ENCODE measurements at regions not wholly inside any gene's neighbourhood (a gene's known extent, or its start where the extent isn't known, plus 50 kb on each side); places are given as distances from the start of the nearest gene placed in this dataset.

DNA sequence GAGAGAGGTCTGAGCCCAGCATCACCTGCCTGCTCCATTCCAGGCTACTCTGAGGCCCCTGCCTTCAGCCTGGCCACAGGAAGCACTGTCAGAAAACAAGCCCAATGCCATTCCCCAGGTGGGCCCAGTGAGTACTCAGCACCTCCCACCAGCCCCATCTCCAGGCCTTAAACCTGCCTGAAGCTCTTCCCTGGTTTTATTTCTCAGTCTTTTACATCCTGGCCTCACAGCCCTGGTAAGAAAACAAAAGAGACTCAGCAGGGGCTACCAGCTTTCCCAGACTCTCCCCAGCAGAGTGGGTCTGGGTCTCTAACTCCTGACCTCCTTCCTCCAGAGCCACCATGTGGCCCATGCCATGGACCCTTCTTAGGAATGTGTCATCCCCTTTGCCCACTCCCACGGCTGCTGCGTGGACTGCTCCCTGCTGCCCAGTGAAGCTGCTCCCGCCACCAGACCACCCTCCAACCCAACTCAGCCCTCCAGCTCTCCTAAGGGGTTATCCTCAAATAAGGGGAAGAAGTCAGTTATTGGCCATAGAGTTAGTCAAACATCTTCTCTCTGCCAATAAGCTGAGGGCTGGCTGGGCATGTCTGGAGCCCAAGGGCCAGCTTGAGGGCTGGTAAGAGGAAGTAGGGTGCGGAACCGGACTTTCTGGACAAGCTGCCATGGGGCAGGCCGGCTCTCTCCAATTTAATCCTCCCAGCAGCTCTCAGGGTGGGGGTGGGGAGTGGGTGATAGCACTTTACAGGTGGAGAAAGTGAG, 116.7 kb upstream of the LINGO1 start:
- H3K4me1 Mint-ChIP-seq = peaks cover 10% of the 10 kb centered on the region
- H3K27ac Mint-ChIP-seq = no peak overlapping the region
- H3K9me3 Mint-ChIP-seq = no peaks in the 10 kb centered on the region
- H3K4me3 Mint-ChIP-seq = no peak overlapping the region
- no peaks in the 10 kb centered on the region for H3K27me3 Mint-ChIP-seq
- no peaks in the 10 kb centered on the region for H3K36me3 Mint-ChIP-seq

DNA sequence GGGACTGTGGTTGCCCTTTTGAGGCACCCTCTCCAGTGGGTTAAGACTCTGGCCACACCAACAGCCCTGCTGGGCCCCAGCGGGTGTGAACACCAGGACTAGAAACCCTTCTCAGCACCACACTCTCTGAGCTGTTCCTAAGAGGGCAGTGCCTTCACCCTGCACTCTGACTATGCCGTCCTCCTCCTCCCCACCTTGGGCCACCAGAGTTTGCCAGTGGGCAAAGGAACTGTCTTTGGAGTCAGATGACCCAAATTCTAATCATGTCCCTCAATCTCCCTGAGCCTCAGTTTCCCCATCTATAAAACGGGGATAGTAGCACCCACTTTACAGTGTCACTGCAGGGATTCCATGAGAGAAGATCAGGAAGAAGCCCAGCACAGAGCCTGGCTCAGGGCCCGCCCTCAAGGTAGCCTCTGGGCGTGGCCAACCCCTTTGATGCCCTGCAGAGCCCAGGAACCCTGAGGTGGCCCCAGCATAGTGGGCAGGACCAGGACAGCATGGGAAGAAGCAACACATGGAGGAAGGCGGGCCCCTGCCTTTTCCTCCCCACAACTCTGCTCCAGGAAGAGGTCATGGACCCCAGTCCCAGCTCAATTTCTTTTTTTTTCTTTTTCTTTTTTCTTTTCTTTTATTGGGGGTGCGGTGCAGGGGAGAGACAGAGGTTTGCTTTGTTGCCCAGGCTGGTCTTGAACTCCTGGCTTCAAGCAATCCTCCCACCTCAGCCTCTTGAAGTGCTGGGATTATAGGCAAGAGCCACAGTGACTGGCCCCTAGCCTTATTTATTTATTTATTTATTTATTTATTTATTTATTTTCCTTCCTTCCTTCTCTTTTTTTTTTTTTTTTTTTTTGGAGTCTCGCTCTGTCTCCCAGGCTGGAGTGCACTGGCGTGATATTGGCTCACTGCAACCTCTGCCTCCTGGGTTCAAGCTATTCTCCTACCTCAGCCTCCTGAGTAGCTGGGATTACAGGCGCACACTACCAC, 115.7 kb upstream of the LINGO1 start:
- no peaks in the 10 kb centered on the region for H3K9me3 Mint-ChIP-seq
- H3K4me3 Mint-ChIP-seq = no peak overlapping the region
- no peak overlapping the region for H3K27ac Mint-ChIP-seq
- H3K27me3 Mint-ChIP-seq = no peaks in the 10 kb centered on the region
- H3K4me1 Mint-ChIP-seq = peaks cover 10% of the 10 kb centered on the region
- H3K36me3 Mint-ChIP-seq = no peaks in the 10 kb centered on the region

DNA sequence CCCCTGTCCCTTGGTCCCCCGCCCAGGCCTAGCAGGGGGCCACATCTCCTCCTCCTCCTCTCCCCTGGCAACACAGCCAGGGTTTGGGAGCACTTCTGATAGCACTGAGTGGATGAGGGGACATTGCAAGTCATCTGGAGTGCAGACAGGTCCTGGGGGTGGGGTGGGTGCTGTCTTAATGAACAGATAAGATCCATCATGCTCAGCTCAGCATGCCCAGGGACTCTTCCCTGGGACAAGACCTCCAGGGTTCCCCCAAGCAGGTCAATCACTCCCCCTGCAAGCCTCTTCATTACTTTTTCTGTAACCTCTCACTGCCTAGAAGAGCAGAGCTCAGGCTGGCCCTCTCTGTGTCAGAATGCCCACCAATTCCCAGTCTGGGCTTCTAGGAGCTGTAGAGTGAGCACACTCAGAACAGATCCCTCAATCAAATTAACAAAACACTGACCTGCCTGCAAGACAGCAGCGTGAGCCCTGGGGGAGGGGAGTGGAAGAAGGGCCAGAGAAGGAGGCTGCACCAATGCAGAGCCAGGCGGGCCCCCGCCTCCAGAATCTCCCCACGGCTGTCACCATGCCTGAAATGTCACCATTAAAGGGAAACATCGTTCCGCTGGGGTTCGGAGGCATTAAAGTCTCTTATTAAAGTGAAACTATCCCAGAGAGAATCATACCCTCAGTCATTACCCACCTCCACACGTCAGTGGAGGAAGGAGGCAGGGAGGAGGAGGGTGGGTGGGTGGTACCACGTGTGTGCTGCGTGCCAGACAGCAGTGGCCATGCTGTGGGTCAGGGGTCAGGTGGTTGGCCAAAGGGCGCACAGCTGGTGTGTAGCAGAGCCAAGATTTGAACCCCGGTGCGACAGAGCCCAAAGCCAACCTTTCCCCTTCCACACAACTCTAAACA, 114.7 kb upstream of the LINGO1 start:
- H3K27ac Mint-ChIP-seq = no peak overlapping the region
- no peak overlapping the region for H3K4me3 Mint-ChIP-seq
- peaks cover 10% of the 10 kb centered on the region for H3K4me1 Mint-ChIP-seq
- H3K9me3 Mint-ChIP-seq = no peaks in the 10 kb centered on the region
- no peaks in the 10 kb centered on the region for H3K27me3 Mint-ChIP-seq
- H3K36me3 Mint-ChIP-seq = no peaks in the 10 kb centered on the region

DNA sequence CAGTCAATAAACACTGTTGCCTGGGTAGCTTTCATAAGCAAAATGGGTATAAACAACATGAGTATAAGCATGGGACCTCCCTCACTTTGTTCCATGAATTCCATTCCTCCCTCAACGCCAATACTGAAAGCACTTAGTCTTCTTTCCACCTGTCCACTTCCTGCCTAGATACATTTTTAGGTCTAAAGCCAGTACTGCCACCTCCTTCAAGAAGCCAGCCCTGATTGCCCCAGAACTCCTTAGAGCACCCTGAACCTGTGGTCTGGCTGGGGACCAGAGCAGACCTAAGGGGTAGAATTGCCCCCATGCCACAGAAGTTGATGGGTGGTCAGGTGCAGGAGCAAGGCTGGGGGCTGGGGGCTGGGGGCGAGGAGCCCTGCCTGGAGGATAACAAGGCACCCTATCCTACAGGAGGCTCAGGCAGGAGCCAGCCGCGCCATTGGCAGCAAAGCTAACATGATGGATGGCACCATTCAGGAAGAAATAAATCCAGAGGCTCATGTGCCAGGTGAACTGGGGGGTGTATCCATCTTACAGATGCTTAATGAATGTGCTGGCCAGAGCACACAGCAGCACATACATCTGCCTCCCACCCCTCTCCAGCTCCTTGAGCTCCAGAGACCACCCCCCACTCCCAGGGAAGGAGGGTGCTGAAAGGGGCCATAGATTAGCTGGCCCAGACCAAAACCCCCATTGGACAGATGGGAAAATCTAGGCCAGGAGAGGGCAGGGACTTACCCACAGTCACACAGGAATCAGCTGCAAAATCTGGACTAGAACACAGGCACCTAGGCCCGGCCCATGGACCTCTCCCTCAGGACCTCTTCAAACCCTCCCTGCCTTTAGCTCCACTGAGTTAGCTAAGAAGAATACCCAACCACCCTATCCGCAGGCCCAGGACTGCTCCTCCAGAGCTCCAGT, 113.8 kb upstream of the LINGO1 start:
- H3K4me1 Mint-ChIP-seq = peaks cover 10% of the 10 kb centered on the region
- H3K27me3 Mint-ChIP-seq = no peaks in the 10 kb centered on the region
- H3K4me3 Mint-ChIP-seq = no peak overlapping the region
- no peak overlapping the region for H3K27ac Mint-ChIP-seq
- no peaks in the 10 kb centered on the region for H3K36me3 Mint-ChIP-seq
- H3K9me3 Mint-ChIP-seq = no peaks in the 10 kb centered on the region

DNA sequence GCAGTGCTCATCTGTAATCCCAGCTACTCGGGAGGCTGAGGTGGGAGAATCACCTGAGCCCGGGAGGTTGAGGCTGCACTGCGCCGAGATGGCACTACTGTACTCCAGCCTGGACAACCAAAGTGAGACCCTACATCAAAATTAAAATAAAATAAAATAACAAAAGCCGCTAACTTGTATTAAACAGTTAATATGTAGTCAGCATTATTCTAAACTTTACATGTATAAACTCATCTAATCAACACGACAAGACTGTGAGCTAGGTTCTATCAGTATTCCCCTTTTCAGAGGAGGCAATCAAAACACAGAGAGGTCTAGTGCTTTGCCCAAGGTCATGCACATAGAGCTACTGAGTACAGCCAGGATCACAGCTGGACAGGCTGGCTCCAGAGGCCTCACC, 111.7 kb upstream of the LINGO1 start:
- Mint-ChIP-seq H3K27me3 (no peaks in the 10 kb centered on the region), H3K36me3 (no peaks in the 10 kb centered on the region), H3K4me1 (peaks cover 10% of the 10 kb centered on the region), H3K27ac (no peak overlapping the region), H3K4me3 (no peak overlapping the region), H3K9me3 (no peaks in the 10 kb centered on the region)

DNA sequence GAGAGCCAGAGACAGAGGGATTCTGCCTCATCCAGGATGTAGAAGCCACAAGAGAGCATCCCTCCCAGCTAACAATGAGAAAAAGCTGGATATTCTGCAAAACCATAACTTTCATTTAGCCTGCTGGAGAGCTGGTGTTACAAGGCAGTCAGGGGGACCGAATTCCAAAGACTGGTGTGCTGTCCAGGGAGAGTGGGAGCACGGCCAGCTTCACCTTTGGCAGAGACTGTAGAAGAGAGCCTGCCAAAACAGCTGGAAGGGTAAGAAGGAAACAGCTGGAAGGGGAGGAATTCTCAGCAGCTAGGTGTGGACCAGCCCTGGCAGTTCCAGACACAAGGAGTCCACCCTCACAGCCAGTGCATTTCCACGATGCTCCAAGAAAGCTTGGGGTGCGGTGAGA, 109.9 kb upstream of the LINGO1 start:
- Mint-ChIP-seq H3K27ac (no peak overlapping the region), H3K27me3 (no peaks in the 10 kb centered on the region), H3K4me3 (no peak overlapping the region), H3K9me3 (no peaks in the 10 kb centered on the region), H3K36me3 (no peaks in the 10 kb centered on the region), H3K4me1 (peaks cover 5% of the 10 kb centered on the region)

DNA sequence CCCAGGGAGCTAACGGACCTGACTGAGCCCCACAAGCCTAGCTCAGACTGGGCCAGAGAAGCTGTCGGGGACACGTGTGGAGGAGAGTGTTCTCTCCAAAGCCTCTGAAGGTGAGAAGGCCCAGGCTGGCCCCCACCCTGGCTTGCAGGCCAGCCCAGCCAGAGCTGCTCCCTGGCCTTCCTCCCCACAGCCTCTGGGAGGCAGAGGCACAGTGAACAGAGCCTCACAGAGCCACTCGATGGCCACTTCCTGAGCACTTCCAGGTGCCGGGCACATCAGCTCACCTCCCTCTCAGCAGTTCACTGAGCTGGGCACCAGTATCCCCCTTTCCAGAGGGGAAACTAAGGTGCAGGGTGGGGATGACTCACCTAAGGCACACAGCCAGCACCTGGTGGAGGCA, 109.4 kb upstream of the LINGO1 start:
- no peak overlapping the region for H3K4me3 Mint-ChIP-seq

DNA sequence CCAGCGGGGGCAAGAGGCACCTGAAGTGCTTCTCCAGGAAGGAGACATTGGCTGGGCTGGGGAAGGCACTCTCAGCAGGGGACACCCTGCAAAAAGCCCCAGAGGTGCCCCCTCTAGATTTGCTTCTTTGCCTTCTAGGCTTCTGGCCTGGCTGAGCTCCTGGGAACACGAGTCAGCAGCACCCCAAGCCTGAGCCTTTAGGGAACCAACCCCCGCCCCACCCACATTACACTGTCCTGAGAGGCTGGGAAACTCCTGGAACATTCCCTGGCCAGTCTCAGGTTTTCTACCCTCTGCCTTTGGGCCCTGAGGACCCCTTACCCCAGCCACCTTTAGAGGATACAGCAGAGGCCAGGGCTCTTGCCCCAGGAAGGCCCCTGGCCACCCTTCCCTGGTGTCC, 108.4 kb upstream of the LINGO1 start:
- no peaks in the 10 kb centered on the region for H3K4me1 Mint-ChIP-seq
- no peaks in the 10 kb centered on the region for H3K9me3 Mint-ChIP-seq
- H3K27me3 Mint-ChIP-seq = no peaks in the 10 kb centered on the region
- no peak overlapping the region for H3K4me3 Mint-ChIP-seq
- H3K27ac Mint-ChIP-seq = no peak overlapping the region
- H3K36me3 Mint-ChIP-seq = no peaks in the 10 kb centered on the region

More for the DNA sequence above, 109.4 kb upstream of the LINGO1 start:
- no peaks in the 10 kb centered on the region for H3K36me3 Mint-ChIP-seq
- H3K27ac Mint-ChIP-seq = no peak overlapping the region
- H3K4me1 Mint-ChIP-seq = peaks cover under 1% of the 10 kb centered on the region
- no peaks in the 10 kb centered on the region for H3K27me3 Mint-ChIP-seq
- H3K9me3 Mint-ChIP-seq = no peaks in the 10 kb centered on the region

DNA sequence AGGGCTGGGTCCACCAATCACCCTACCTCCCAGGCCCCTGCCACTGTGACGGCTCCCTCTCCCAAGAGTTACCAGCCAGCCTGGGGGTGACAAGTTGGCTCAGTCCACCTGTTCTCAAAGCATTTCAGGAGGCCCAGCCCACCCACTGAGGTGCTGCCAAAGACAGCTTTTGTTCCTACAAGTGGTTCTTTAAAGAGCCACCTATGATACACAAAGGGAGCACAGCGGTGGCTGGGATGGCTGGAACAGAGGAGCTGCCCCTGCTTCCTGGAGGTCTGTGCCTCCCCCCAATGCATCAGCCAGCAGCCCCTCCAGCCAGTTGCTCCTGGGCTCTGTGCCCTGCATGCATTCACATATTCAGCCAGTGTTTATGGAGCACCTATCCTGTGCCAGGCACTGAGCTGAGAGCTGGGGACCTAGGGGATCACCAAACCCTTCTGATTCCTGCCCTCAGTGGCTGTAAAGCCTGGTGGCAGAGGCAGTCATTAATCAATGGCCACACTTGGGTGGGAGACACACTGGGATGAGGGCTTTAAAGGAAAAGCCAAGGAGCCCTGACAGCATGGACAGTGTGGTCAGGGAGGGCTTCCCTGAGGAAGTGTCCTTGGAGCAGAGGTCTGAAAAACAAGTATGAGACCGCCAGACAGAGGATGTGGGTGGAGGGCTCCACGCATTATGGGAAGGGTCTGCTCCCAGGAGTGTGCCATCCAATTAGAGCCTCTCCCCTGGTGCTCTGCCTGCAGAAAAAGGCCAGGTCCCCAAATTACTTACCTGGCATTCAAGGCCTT, 107.1 kb upstream of the LINGO1 start:
- Mint-ChIP-seq H3K27me3 (no peaks in the 10 kb centered on the region), H3K27ac (no peak overlapping the region), H3K36me3 (no peaks in the 10 kb centered on the region), H3K4me1 (no peaks in the 10 kb centered on the region), H3K4me3 (no peak overlapping the region), H3K9me3 (no peaks in the 10 kb centered on the region)

DNA sequence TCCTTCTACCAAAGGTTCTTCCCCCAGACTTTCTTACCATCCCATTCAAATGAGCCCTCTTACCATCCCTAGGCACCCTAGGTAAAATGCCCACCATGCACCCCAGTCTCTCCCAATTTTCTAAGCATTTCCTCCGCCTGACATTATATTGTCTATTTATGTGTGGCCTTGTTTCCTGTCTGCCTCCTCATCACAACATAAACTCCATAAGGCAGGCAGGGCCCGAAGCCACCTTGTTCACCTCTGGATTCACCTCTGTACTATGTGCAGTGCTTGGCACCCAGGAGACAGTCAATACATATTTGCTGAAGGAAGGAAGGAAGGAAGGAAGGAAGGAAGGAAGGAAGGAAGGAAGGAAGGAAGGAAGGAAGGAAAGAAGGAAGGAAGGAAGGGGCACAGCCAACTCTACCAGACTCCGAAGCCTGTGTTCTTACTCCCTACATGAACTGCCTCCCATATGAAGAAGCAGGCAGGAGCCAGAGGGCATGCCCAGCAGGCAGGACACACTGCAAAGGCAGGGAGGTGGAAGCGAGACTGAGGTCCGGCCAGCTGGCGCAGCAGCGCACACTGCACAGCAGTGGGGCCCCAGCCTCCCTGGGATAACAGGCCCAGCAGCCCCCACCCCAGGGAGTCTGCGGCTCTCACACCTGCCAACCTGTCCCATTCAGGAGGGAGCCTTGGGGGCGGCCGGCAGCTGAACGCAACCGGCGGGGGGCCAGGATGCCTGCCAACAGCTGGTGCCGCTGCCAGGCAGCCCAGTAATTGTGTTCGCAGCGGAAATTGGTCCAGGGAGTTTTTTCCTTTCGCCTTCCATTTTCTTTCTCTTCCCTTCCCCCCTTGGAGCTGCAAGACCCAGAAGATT, 106.0 kb upstream of the LINGO1 start:
- Mint-ChIP-seq H3K36me3 (no peaks in the 10 kb centered on the region), H3K4me1 (no peaks in the 10 kb centered on the region), H3K4me3 (no peak overlapping the region), H3K27me3 (no peaks in the 10 kb centered on the region), H3K9me3 (no peaks in the 10 kb centered on the region), H3K27ac (no peak overlapping the region)

DNA sequence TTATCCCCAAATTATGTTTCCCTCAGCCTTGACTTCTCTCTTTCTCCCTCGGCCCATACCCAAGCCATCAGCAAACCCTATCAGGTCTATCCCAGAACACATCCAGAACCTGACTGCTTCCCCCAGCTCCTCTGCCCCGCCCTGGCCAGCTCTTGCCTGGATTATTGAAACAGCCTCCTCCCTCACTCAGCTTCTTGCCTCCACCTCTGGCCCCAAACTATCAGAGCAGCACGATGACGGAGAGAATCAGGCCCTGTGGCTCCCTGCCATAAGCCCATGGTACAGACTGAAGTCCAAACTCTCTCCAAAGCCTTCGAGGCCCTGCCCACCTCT, 105.3 kb upstream of the LINGO1 start:
- H3K27me3 Mint-ChIP-seq = no peaks in the 10 kb centered on the region
- H3K4me1 Mint-ChIP-seq = no peaks in the 10 kb centered on the region
- H3K4me3 Mint-ChIP-seq = no peak overlapping the region
- no peaks in the 10 kb centered on the region for H3K9me3 Mint-ChIP-seq
- H3K36me3 Mint-ChIP-seq = no peaks in the 10 kb centered on the region
- H3K27ac Mint-ChIP-seq = no peak overlapping the region

DNA sequence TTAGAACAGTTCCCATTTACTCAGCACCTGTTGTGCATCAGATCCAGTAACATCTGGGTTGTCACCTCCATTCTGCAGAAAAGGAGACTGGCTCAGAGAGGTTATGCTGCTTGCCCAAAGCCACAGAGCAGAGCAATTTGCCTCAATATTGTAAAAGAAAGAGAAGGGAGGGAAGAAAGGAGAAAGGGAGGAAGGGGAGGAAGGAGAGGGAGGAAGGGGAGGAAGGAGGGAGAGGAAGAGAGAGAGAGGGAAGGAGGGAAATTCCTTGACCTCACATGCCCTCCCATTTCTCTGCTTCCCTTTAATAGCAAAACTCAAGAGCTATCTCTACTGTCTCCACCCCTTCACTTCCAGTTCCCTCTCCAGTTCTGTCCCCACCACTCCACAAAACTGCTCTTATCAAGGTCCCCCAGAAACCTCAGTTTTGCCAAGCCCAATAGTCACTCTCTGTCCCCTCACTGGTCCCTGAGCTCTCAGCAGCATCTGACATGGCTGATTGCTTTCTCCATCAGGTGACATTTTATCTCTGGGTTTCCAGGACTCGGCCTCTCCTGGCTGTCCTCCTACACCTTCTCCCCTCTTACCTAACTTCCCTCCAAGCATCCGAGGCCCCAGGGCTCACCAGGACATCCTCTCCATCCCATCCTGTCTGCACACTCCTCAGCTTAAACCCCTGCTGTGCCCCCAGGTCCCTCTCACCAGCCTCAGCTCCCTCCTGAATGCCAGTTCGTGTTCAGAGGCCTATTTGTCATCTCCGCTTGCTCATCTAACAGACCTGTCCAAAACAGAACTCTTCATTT, 104.7 kb upstream of the LINGO1 start:
- H3K4me3 Mint-ChIP-seq = no peak overlapping the region
- H3K27me3 Mint-ChIP-seq = no peaks in the 10 kb centered on the region
- H3K9me3 Mint-ChIP-seq = no peaks in the 10 kb centered on the region
- H3K27ac Mint-ChIP-seq = no peak overlapping the region
- H3K4me1 Mint-ChIP-seq = no peaks in the 10 kb centered on the region
- H3K36me3 Mint-ChIP-seq = no peaks in the 10 kb centered on the region

DNA sequence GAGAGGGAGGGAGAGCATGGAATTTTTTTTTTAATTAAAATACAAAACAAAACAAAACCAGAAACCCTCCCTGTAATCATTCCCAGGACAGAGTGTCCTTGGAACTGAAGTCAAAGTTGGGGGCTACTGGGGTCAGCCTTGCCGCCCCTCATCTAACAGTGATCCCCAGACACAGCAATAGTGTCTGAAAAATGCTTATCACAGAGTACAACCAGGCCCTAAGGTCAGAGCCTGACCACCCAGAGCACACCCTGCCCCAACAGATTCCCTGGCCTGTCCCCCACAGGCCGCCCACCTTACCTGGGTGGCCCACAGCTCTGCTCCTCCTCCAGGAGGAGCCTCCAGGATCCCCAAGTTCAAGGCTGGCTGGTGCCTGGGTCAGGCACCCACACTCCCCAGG, 101.6 kb upstream of the LINGO1 start:
- no peaks in the 10 kb centered on the region for H3K27me3 Mint-ChIP-seq
- no peaks in the 10 kb centered on the region for H3K9me3 Mint-ChIP-seq
- H3K4me3 Mint-ChIP-seq = no peak overlapping the region
- H3K36me3 Mint-ChIP-seq = no peaks in the 10 kb centered on the region
- H3K27ac Mint-ChIP-seq = no peak overlapping the region
- no peaks in the 10 kb centered on the region for H3K4me1 Mint-ChIP-seq
